ENCODE measurements at regions not wholly inside any gene's neighbourhood (a gene's known extent, or its start where the extent isn't known, plus 50 kb on each side); places are given as distances from the start of the nearest gene placed in this dataset.
A peak's percentile ranks its signal among the peaks of the same experiment; 100 is the strongest.

GRCh38 chr2:242088471-242089212 lies 219.1 kb downstream of the RTP5 start:
- TF ChIP-seq TAF1 (IDR thresholded peaks at IDR 0.05; ENCODE audit: low read depth) = peak; percentile 68
- no peak for TF ChIP-seq EGR1 (IDR thresholded peaks at IDR 0.05)
- TF ChIP-seq CREB1 (IDR thresholded peaks at IDR 0.05; ENCODE audit: low read depth) = peak; percentile 42; the same call in 1 of the 2 replicates
- TF ChIP-seq YY1 (IDR thresholded peaks at IDR 0.05; ENCODE audit: low read depth) = no peak
- no peak for TF ChIP-seq NFIC (IDR thresholded peaks at IDR 0.05)
- no peak for TF ChIP-seq FOXM1 (IDR thresholded peaks at IDR 0.05; ENCODE audit: borderline replicate concordance, low read depth)
- peak; percentile 68 for TF ChIP-seq USF1 (IDR thresholded peaks at IDR 0.05)
- TF ChIP-seq ZBTB7A (IDR thresholded peaks at IDR 0.05; ENCODE audit: low read depth) = no peak
- TF ChIP-seq TCF12 (IDR thresholded peaks at IDR 0.05; ENCODE audit: low read depth) = no peak; the same call in 1 of the 2 replicates
- TF ChIP-seq MAX (IDR thresholded peaks at IDR 0.05) = peak; percentile 75
- no peak for TF ChIP-seq REST (IDR thresholded peaks at IDR 0.05; ENCODE audit: low read depth)
- 0 out of 2 replicates have a peak, but pooled peaks have one; percentile 26 for TF ChIP-seq TEAD4 (IDR thresholded peaks at IDR 0.05)
- TF ChIP-seq CEBPB (IDR thresholded peaks at IDR 0.05) = no peak
- TF ChIP-seq EP300 (IDR thresholded peaks at IDR 0.05; ENCODE audit: borderline replicate concordance) = no peak
- no peak; the same call in 1 of the 2 replicates for TF ChIP-seq RAD21 (IDR thresholded peaks at IDR 0.05; ENCODE audit: low read depth)

GRCh38 chr2:242098034-242098433 lies 228.5 kb downstream of the RTP5 start:
- TF ChIP-seq REST (IDR thresholded peaks at IDR 0.05; ENCODE audit: low read depth) = no peak
- no peak for TF ChIP-seq TEAD4 (IDR thresholded peaks at IDR 0.05)
- no peak for TF ChIP-seq YY1 (IDR thresholded peaks at IDR 0.05; ENCODE audit: low read depth)
- TF ChIP-seq ZBTB7A (IDR thresholded peaks at IDR 0.05; ENCODE audit: low read depth) = no peak
- no peak for TF ChIP-seq TAF1 (IDR thresholded peaks at IDR 0.05; ENCODE audit: low read depth)
- no peak for TF ChIP-seq RAD21 (IDR thresholded peaks at IDR 0.05; ENCODE audit: low read depth)
- TF ChIP-seq NFIC (IDR thresholded peaks at IDR 0.05) = no peak
- TF ChIP-seq USF1 (IDR thresholded peaks at IDR 0.05) = no peak
- no peak for TF ChIP-seq EGR1 (IDR thresholded peaks at IDR 0.05)
- no peak for TF ChIP-seq MAX (IDR thresholded peaks at IDR 0.05)
- TF ChIP-seq FOXM1 (IDR thresholded peaks at IDR 0.05; ENCODE audit: borderline replicate concordance, low read depth) = no peak
- no peak for TF ChIP-seq CREB1 (IDR thresholded peaks at IDR 0.05; ENCODE audit: low read depth)
- TF ChIP-seq TCF12 (IDR thresholded peaks at IDR 0.05; ENCODE audit: low read depth) = no peak

- no peak for TF ChIP-seq RAD21 (IDR thresholded peaks at IDR 0.05; ENCODE audit: low read depth)
- TF ChIP-seq TCF12 (IDR thresholded peaks at IDR 0.05; ENCODE audit: low read depth) = no peak
- no peak for TF ChIP-seq REST (IDR thresholded peaks at IDR 0.05; ENCODE audit: low read depth)
- TF ChIP-seq USF1 (IDR thresholded peaks at IDR 0.05) = no peak
- no peak for TF ChIP-seq EGR1 (IDR thresholded peaks at IDR 0.05)
- no peak for TF ChIP-seq YY1 (IDR thresholded peaks at IDR 0.05; ENCODE audit: low read depth)
- no peak for TF ChIP-seq TEAD4 (IDR thresholded peaks at IDR 0.05)
Observed at GRCh38 chr2:242098445-242099128, 229.1 kb downstream of the RTP5 start.

Data from Ishikawa (cell line).